NB4 (cell line): ENCODE measurements at regions not wholly inside any gene's neighbourhood (a gene's known extent, or its start where the extent isn't known, plus 50 kb on each side); places are given as distances from the start of the nearest gene placed in this dataset.

Source experiments
- DNase-seq: peaks from one replicate; pipeline ENCODE4 v3.0.0; 2010; ENCODE audit warnings: low read depth
- H3K4me3 ChIP-seq: one replicate; pipeline ENCODE4 v1.5.1; 2011; ENCODE audit warnings: mild to moderate bottlenecking, low read depth, low read length, moderate library complexity
- CTCF ChIP-seq: IDR thresholded peaks from one replicate; pipeline ENCODE4 v1.5.1; 2012; ENCODE audit warnings: low read depth, low read length
- MAX ChIP-seq: IDR thresholded peaks from 2 replicates; pipeline ENCODE4 v1.6.1; 2011; ENCODE audit warnings: low read depth, low read length
- MYC ChIP-seq: IDR thresholded peaks from 2 replicates; pipeline ENCODE4 v1.6.1; 2011; ENCODE audit warnings: low read depth, low read length
- POLR2A ChIP-seq: IDR thresholded peaks from 2 replicates; pipeline ENCODE4 v1.6.1; 2011; ENCODE audit warnings: mild to moderate bottlenecking; ENCODE audit not compliant: insufficient read length; ENCODE audit errors: extremely low read depth

DNA sequence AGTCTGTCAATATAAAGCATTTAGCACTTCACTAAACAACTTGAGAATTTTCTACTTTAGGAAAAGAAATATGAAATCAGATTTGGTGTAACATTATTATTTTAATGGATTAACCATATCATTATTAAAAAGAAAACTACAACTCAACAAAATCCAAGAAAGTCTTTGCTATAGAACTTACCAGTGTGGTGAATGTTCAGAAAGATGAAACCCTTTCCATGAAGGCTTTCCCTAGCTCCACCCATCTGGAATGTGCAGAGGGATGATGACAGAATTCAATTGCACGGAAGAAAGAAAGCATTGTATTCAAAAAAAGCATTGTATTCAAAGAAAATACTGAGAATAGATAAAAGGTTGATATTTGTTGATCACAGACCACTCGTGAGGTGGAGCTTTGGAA, 328.6 kb upstream of the NUDT12 start:
- TF ChIP-seq POLR2A (no peak), MAX (no peak), MYC (no peak), CTCF (no peak)
- no peak overlapping the region for H3K4me3 ChIP-seq
- no peak for DNase-seq

DNA sequence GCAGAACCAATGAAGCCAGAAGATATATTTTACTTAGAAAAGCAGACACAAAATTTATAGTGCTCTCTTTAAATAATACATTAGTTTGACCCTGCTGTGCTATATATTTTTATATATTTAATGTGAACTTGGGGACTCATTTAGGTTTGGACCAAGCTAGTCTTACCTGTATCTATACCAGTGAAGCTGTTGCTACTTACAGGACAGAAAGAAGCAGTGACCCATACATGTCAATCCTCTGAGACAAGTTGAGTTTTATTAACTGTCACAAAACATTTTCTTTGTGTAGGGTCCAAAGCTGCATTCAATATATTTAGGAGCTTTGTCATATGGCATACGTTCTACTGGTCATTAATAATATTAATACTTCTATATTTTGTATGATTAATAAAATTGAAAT, 327.7 kb upstream of the NUDT12 start:
- no peak for TF ChIP-seq CTCF
- no peak for TF ChIP-seq MAX
- TF ChIP-seq POLR2A: no peak
- no peak for TF ChIP-seq MYC
- H3K4me3 ChIP-seq: no peak overlapping the region
- DNase-seq: no peak

DNA sequence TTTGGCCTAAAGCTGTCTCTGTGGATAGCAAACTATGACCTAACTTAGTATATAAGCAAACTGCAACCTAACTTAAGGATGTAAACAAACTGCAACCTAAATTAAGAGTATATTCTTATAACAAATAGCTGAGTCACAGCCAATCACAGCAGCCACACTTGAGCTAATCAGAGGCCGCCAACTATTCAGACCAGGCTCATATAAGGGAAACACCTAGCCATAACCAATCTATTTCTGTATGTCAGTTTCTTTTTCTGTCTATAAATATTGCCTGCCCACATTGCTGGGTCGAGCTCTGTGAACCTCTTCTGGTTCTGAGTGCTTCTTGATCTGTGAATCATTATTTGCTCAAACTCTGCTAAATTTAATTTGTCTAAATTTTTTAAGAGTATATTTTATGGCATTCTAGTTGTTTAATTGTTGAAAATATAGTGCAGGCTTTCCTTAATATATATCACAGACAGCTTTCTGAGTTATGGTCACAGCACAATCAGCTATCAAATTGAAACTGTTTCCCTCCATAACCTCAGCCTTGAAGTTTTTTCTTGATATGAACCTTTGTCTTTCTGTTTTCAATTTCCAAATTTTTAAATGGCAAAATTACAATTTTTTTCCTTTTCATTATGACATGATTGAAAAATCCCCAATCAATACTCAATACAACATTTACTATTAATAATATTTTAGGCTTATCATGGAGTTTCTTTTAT, 327.1 kb upstream of the NUDT12 start:
- H3K4me3 ChIP-seq: no peak overlapping the region
- TF ChIP-seq CTCF (no peak), MYC (no peak), MAX (no peak), POLR2A (no peak)
- no peak for DNase-seq

- TF ChIP-seq CTCF (no peak), POLR2A (no peak), MYC (no peak), MAX (no peak)
- no peak overlapping the region for H3K4me3 ChIP-seq
- no peak for DNase-seq
Observed at GRCh38 chr5:103886826-103887225, 324.2 kb upstream of the NUDT12 start.

- TF ChIP-seq MAX: no peak
- TF ChIP-seq CTCF: no peak
- TF ChIP-seq MYC: no peak
- TF ChIP-seq POLR2A: no peak
- H3K4me3 ChIP-seq: no peak overlapping the region
- no peak for DNase-seq
Observed at GRCh38 chr5:103883143-103883542, 320.6 kb upstream of the NUDT12 start.

DNA sequence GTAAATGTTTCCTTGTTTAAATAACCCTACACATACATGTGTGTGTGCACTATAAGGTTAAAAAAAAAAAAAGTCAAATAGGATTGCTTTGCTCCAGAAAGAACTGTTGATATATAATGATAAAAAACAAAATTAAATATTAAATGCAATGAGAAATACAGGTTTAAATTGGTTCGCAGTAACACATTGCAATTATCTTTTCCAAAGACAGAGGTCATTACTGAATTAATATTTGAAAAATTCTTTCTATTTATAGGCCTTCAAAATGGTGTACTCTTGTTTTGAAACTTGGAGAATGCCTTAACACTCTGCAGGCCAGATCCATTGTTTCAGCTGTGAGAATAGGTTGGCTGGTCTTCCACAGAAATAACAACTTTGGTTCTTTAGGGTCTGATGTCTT, 319.0 kb upstream of the NUDT12 start:
- no peak overlapping the region for H3K4me3 ChIP-seq
- no peak for DNase-seq
- no peak for TF ChIP-seq POLR2A
- no peak for TF ChIP-seq MAX
- no peak for TF ChIP-seq CTCF
- no peak for TF ChIP-seq MYC
